ENCODE measurements at regions not wholly inside any gene's neighbourhood (a gene's known extent, or its start where the extent isn't known, plus 50 kb on each side); places are given as distances from the start of the nearest gene placed in this dataset.

DNA sequence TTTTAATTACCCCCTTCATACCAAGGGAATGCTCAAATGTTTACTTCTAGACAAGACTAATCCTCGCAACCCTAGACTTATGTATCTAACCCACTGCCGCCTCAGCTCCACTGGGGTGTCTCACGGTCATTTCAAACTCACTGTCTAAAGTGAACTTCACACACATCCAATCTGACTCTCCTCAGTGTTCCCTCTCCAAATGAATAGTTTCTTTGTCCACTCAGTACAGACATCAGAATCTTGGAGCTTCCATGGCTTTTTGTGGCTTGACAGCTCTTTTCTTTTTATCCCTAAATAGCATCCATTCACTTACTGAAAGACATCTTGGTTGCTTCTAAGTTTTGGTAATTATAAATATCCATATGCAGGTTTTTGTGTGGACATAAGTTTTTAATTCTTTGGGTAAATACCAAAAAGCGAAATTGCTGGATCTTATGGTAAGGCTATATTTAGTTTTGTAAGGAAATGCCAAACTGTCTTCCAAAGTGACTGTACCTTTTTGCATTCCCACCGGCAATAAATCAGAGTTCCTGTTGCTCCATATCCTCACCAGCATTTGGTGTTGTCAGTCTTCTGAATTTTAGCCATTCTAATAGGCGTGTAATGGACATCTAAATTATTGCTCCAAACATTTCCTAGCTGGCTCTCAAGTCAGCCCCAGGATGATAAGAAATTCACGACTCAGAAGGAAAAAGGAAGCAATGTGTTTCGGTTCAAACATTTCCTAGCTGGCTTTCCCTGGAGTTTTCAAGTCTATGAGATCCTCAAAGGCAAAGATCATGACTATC lies 73.1 kb downstream of the DNAAF9 start:
- no peak for FAIRE-seq
- 85 to 90% (median 89%) methylated on average over 8 of the region's 8 CpGs for WGBS, 3 donors

GRCh38 chr20:3330046-3330741 lies 77.3 kb downstream of the DNAAF9 start:
- WGBS, 3 donors: 76 to 82% (median 78%) methylated on average over 4 of the region's 4 CpGs
- H3K36me3 ChIP-seq (ENCODE audit: control insufficient read depth in 3 of 3, insufficient read depth in 2 of 3, low read depth in 1 of 3, low read length in 3 of 3): peaks cover 0 to 22% (median 2%) of the 10 kb centered on the region in 3 donors

More for the DNA sequence above, 73.1 kb downstream of the DNAAF9 start:
- H3K4me1 ChIP-seq (ENCODE audit: control insufficient read depth in 3 of 3, insufficient read depth in 2 of 3, low read depth in 1 of 3, low read length in 2 of 3): no peaks in the 10 kb centered on the region
- H3K27ac ChIP-seq (ENCODE audit: low read depth in 1 of 3, low read length in 2 of 3): no peak overlapping the region
- H3K4me3 ChIP-seq (ENCODE audit: low read depth in 1 of 3, low read length in 3 of 3): no peak overlapping the region
- no peaks in the 10 kb centered on the region for H3K27me3 ChIP-seq (ENCODE audit: control insufficient read depth in 3 of 3, insufficient read depth in 3 of 3, low read length in 3 of 3)
- H3K36me3 ChIP-seq (ENCODE audit: control insufficient read depth in 3 of 3, insufficient read depth in 2 of 3, low read depth in 1 of 3, low read length in 3 of 3): peaks cover 0 to 19% (median 3%) of the 10 kb centered on the region in 3 donors
- DNase-seq: no peak
- no peaks in the 10 kb centered on the region for H3K9me3 ChIP-seq (ENCODE audit: control insufficient read depth in 2 of 2, insufficient read depth in 1 of 2, low read depth in 1 of 2, low read length in 1 of 2)

DNA sequence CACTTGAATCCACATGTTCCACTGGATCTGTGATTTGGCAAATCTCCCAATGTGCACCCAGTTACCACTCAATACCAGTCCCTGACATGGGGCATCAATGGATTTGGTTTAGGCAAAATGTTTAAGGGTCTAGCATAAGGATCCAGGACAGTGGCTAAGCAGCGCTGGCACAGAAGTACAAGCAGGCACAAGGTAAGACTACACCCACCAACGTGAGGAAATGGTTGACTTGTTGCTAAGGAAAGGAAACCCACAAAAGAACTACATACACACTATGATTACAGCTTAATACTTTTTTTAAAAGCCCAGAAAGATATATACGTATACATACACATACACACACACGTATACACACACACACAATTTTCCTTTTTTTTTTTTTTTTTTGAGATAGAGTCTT lies 79.0 kb downstream of the DNAAF9 start:
- H3K4me1 ChIP-seq (ENCODE audit: control insufficient read depth in 3 of 3, insufficient read depth in 2 of 3, low read depth in 1 of 3, low read length in 2 of 3): no peaks in the 10 kb centered on the region
- no peak overlapping the region for H3K4me3 ChIP-seq (ENCODE audit: low read depth in 1 of 3, low read length in 3 of 3)
- H3K27me3 ChIP-seq (ENCODE audit: control insufficient read depth in 3 of 3, insufficient read depth in 3 of 3, low read length in 3 of 3): no peaks in the 10 kb centered on the region
- no peak overlapping the region for H3K27ac ChIP-seq (ENCODE audit: low read depth in 1 of 3, low read length in 2 of 3)
- no peak for FAIRE-seq
- no peak for DNase-seq
- 75 to 89% (median 81%) methylated on average over 4 of the region's 4 CpGs for WGBS, 3 donors
- H3K9me3 ChIP-seq (ENCODE audit: control insufficient read depth in 2 of 2, insufficient read depth in 1 of 2, low read depth in 1 of 2, low read length in 1 of 2): no peaks in the 10 kb centered on the region
- H3K36me3 ChIP-seq (ENCODE audit: control insufficient read depth in 3 of 3, insufficient read depth in 2 of 3, low read depth in 1 of 3, low read length in 3 of 3): peaks cover 0 to 32% (median 2%) of the 10 kb centered on the region in 3 donors

More at GRCh38 chr20:3330046-3330741, 77.3 kb downstream of the DNAAF9 start:
- FAIRE-seq (no peak), DNase-seq (no peak)
- H3K4me1 ChIP-seq (ENCODE audit: control insufficient read depth in 3 of 3, insufficient read depth in 2 of 3, low read depth in 1 of 3, low read length in 2 of 3): no peaks in the 10 kb centered on the region
- no peaks in the 10 kb centered on the region for H3K27me3 ChIP-seq (ENCODE audit: control insufficient read depth in 3 of 3, insufficient read depth in 3 of 3, low read length in 3 of 3)
- no peaks in the 10 kb centered on the region for H3K9me3 ChIP-seq (ENCODE audit: control insufficient read depth in 2 of 2, insufficient read depth in 1 of 2, low read depth in 1 of 2, low read length in 1 of 2)
- no peak overlapping the region for H3K4me3 ChIP-seq (ENCODE audit: low read depth in 1 of 3, low read length in 3 of 3)
- no peak overlapping the region for H3K27ac ChIP-seq (ENCODE audit: low read depth in 1 of 3, low read length in 2 of 3)

DNA sequence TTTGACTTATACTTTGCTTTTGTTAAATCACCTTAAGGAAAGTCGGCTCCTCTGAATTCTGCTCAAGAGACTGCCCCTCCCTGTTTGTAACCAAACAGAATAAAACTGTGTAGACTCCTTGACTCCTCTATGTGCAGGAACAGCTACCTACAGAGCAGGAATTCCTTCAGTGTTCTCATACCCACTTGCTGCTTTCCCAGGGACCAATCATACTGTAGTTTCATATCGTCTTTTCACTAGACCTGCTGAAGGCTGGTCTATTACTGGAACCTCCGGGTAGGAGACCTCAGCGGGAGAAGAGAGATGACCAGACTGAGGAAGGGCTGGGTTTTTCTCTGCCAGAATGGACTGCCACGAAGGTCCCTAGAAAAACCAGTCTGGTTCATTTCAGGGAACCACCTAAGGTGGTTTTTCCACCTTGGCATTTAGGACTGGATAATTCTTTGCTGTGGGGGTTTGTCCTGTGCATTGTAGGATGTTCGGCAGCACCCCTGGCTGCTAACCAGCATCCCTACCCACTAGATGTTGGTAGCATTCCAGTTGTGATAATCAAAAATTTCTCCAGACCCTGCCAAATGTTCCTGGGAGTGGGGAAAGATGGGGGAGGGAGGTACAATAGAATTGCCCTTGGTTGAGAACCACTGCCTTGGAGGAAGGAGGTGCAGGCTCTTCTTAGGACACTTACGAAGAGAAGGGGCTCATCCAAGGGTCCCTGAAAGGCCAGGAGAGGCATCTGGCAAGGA lies 80.5 kb downstream of the DNAAF9 start:
- H3K27ac ChIP-seq (ENCODE audit: low read depth in 1 of 3, low read length in 2 of 3): no peak overlapping the region
- no peaks in the 10 kb centered on the region for H3K4me1 ChIP-seq (ENCODE audit: control insufficient read depth in 3 of 3, insufficient read depth in 2 of 3, low read depth in 1 of 3, low read length in 2 of 3)
- peaks cover 2 to 37% (median 5%) of the 10 kb centered on the region in 3 donors for H3K36me3 ChIP-seq (ENCODE audit: control insufficient read depth in 3 of 3, insufficient read depth in 2 of 3, low read depth in 1 of 3, low read length in 3 of 3)
- H3K27me3 ChIP-seq (ENCODE audit: control insufficient read depth in 3 of 3, insufficient read depth in 3 of 3, low read length in 3 of 3): no peaks in the 10 kb centered on the region
- H3K4me3 ChIP-seq (ENCODE audit: low read depth in 1 of 3, low read length in 3 of 3): no peak overlapping the region
- DNase-seq (no peak), FAIRE-seq (no peak)
- no peaks in the 10 kb centered on the region for H3K9me3 ChIP-seq (ENCODE audit: control insufficient read depth in 2 of 2, insufficient read depth in 1 of 2, low read depth in 1 of 2, low read length in 1 of 2)
- 86 to 89% (median 87%) methylated on average over 7 of the region's 7 CpGs for WGBS, 3 donors

DNA sequence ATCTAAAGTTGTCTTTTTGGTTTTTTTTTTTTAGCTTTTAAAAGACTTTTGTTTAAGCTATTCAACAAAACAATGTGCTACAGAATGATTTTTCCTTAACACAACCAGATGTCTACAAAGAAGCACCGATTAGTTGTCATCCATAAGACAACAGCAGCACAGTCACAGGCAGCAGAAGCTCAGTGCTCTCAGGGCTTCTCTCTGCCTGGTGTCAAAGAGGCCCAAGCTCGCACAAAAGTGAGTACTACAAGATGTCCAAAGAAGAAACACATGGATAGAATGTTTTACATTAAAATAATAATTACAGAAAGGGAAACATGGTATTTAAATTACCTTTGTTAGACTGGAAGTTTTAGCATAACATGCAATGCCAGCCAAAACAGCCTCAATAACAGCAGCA lies 81.6 kb downstream of the DNAAF9 start:
- H3K36me3 ChIP-seq (ENCODE audit: control insufficient read depth in 3 of 3, insufficient read depth in 2 of 3, low read depth in 1 of 3, low read length in 3 of 3): peaks cover 2 to 38% (median 5%) of the 10 kb centered on the region in 3 donors
- H3K27me3 ChIP-seq (ENCODE audit: control insufficient read depth in 3 of 3, insufficient read depth in 3 of 3, low read length in 3 of 3): no peaks in the 10 kb centered on the region
- 91 to 94% (median 93%) methylated on average over 2 of the region's 2 CpGs for WGBS, 3 donors
- no peak overlapping the region for H3K4me3 ChIP-seq (ENCODE audit: low read depth in 1 of 3, low read length in 3 of 3)
- DNase-seq: no peak
- H3K4me1 ChIP-seq (ENCODE audit: control insufficient read depth in 3 of 3, insufficient read depth in 2 of 3, low read depth in 1 of 3, low read length in 2 of 3): no peaks in the 10 kb centered on the region
- FAIRE-seq: no peak
- no peak overlapping the region for H3K27ac ChIP-seq (ENCODE audit: low read depth in 1 of 3, low read length in 2 of 3)
- no peaks in the 10 kb centered on the region for H3K9me3 ChIP-seq (ENCODE audit: control insufficient read depth in 2 of 2, insufficient read depth in 1 of 2, low read depth in 1 of 2, low read length in 1 of 2)

GRCh38 chr20:3323398-3323797 lies 84.1 kb downstream of the DNAAF9 start:
- peak; percentile 8 to 12 for DNase-seq

GRCh38 chr20:3318226-3318884 lies 79.4 kb upstream of the SLC4A11 start:
- no peaks in the 10 kb centered on the region for H3K4me1 ChIP-seq (ENCODE audit: control insufficient read depth in 3 of 3, insufficient read depth in 2 of 3, low read depth in 1 of 3, low read length in 2 of 3)
- no peak for FAIRE-seq
- H3K27me3 ChIP-seq (ENCODE audit: control insufficient read depth in 3 of 3, insufficient read depth in 3 of 3, low read length in 3 of 3): no peaks in the 10 kb centered on the region
- H3K4me3 ChIP-seq (ENCODE audit: low read depth in 1 of 3, low read length in 3 of 3): no peak overlapping the region
- no peaks in the 10 kb centered on the region for H3K9me3 ChIP-seq (ENCODE audit: control insufficient read depth in 2 of 2, insufficient read depth in 1 of 2, low read depth in 1 of 2, low read length in 1 of 2)
- no peak for DNase-seq
- H3K36me3 ChIP-seq (ENCODE audit: control insufficient read depth in 3 of 3, insufficient read depth in 2 of 3, low read depth in 1 of 3, low read length in 3 of 3): peaks cover 4 to 40% (median 5%) of the 10 kb centered on the region in 3 donors
- H3K27ac ChIP-seq (ENCODE audit: low read depth in 1 of 3, low read length in 2 of 3): no peak overlapping the region
- WGBS, 3 donors: 75 to 97% (median 81%) methylated on average over 3 of the region's 3 CpGs

More at GRCh38 chr20:3323398-3323797, 84.1 kb downstream of the DNAAF9 start:
- no peaks in the 10 kb centered on the region for H3K4me1 ChIP-seq (ENCODE audit: control insufficient read depth in 3 of 3, insufficient read depth in 2 of 3, low read depth in 1 of 3, low read length in 2 of 3)
- no peaks in the 10 kb centered on the region for H3K9me3 ChIP-seq (ENCODE audit: control insufficient read depth in 2 of 2, insufficient read depth in 1 of 2, low read depth in 1 of 2, low read length in 1 of 2)
- no peak for FAIRE-seq
- H3K27ac ChIP-seq (ENCODE audit: low read depth in 1 of 3, low read length in 2 of 3): no peak overlapping the region
- 61 to 80% (median 68%) methylated on average over 5 of the region's 5 CpGs for WGBS, 3 donors
- H3K4me3 ChIP-seq (ENCODE audit: low read depth in 1 of 3, low read length in 3 of 3): no peak overlapping the region
- H3K36me3 ChIP-seq (ENCODE audit: control insufficient read depth in 3 of 3, insufficient read depth in 2 of 3, low read depth in 1 of 3, low read length in 3 of 3): peaks cover 4 to 35% (median 5%) of the 10 kb centered on the region in 3 donors
- no peaks in the 10 kb centered on the region for H3K27me3 ChIP-seq (ENCODE audit: control insufficient read depth in 3 of 3, insufficient read depth in 3 of 3, low read length in 3 of 3)

- peak in 1 of 2 donors; percentile 15 for DNase-seq
- no peak overlapping the region for H3K27ac ChIP-seq (ENCODE audit: low read depth in 1 of 3, low read length in 2 of 3)
- H3K9me3 ChIP-seq (ENCODE audit: control insufficient read depth in 2 of 2, insufficient read depth in 1 of 2, low read depth in 1 of 2, low read length in 1 of 2): no peaks in the 10 kb centered on the region
- no peaks in the 10 kb centered on the region for H3K4me1 ChIP-seq (ENCODE audit: control insufficient read depth in 3 of 3, insufficient read depth in 2 of 3, low read depth in 1 of 3, low read length in 2 of 3)
- no peaks in the 10 kb centered on the region for H3K27me3 ChIP-seq (ENCODE audit: control insufficient read depth in 3 of 3, insufficient read depth in 3 of 3, low read length in 3 of 3)
- peaks cover 3 to 28% (median 4%) of the 10 kb centered on the region in 3 donors for H3K36me3 ChIP-seq (ENCODE audit: control insufficient read depth in 3 of 3, insufficient read depth in 2 of 3, low read depth in 1 of 3, low read length in 3 of 3)
- 76 to 90% (median 79%) methylated on average over 7 of the region's 7 CpGs for WGBS, 3 donors
- H3K4me3 ChIP-seq (ENCODE audit: low read depth in 1 of 3, low read length in 3 of 3): no peak overlapping the region
- FAIRE-seq: no peak
Measured at GRCh38 chr20:3316136-3316535, 77.1 kb upstream of the SLC4A11 start.

Measured in small intestine (tissue), 7 donors.